CD4-positive, alpha-beta memory T cell (primary cell): ENCODE measurements at regions not wholly inside any gene's neighbourhood (a gene's known extent, or its start where the extent isn't known, plus 50 kb on each side); places are given as distances from the start of the nearest gene placed in this dataset.
"Not testable (repeated sequence)": the region's sequence is repeated elsewhere in the genome, so short reads cannot be mapped to it uniquely, and the experiment has no call there.

Experiments used
- CTCF ChIA-PET: fragments of 350-600 bp; sonication (Branson Sonifier 250); formaldehyde crosslinking; loops from one replicate; lab custom pipeline; 2021; ENCODE audit warnings: inconsistent platforms; ENCODE audit not compliant: partially characterized antibody; lab: Charles Lee
- POLR2A ChIA-PET: fragments of 350-600 bp; sonication (Branson Sonifier 250); formaldehyde crosslinking; loops from one replicate; lab custom pipeline; 2021; ENCODE audit not compliant: partially characterized antibody; lab: Charles Lee
- DNase-seq, 5 donors: peaks; one replicate each; pipeline versions ENCODE4 v3.0.0 to v3.0.0-alpha.2; 2020 to 2022; ENCODE audit warnings: mixed read lengths in 1 of 5
- H3K27ac ChIP-seq: one replicate; pipeline ENCODE4 v1.7.0; 2013; ENCODE audit warnings: low read depth, low read length
- H3K27me3 ChIP-seq: 2 replicates; pipeline ENCODE4 v1.7.0; 2013; ENCODE audit warnings: mild to moderate bottlenecking, low read length, moderate library complexity; ENCODE audit not compliant: insufficient read depth
- H3K36me3 ChIP-seq: 2 replicates; pipeline ENCODE4 v1.7.0; 2013; ENCODE audit warnings: mild to moderate bottlenecking, low read length, moderate library complexity; ENCODE audit not compliant: insufficient read depth
- H3K4me1 ChIP-seq: 2 replicates; pipeline ENCODE4 v1.7.0; 2013; ENCODE audit warnings: mild to moderate bottlenecking, low read length, moderate library complexity; ENCODE audit not compliant: insufficient read depth
- H3K4me3 ChIP-seq, 2 donors: one replicate each; pipeline ENCODE4 v1.7.0; 2013; ENCODE audit warnings: low read length in 2 of 2, mild to moderate bottlenecking in 1 of 2
- H3K9me3 ChIP-seq, 2 donors: one replicate each; pipeline ENCODE4 v1.7.0; 2013; ENCODE audit warnings: low read length in 2 of 2, control low read depth in 1 of 2; ENCODE audit not compliant: control insufficient read depth in 1 of 2
- H3K27ac Mint-ChIP-seq, 7 donors: one replicate each; pipeline ENCODE4 v1.8.0; 2020 to 2021; ENCODE audit warnings: mixed read lengths in 7 of 7, mild to moderate bottlenecking in 6 of 7, inconsistent platforms in 3 of 7, moderate library complexity in 3 of 7
- H3K27me3 Mint-ChIP-seq, 2 donors: one replicate each; pipeline ENCODE4 v1.8.0; 2020 to 2021; ENCODE audit warnings: mixed read lengths in 2 of 2
- H3K36me3 Mint-ChIP-seq, 2 donors: one replicate each; pipeline ENCODE4 v1.8.0; 2020 to 2021; ENCODE audit warnings: mixed read lengths in 2 of 2, inconsistent platforms in 1 of 2, mild to moderate bottlenecking in 1 of 2
- H3K4me1 Mint-ChIP-seq, 4 donors: one replicate each; pipeline ENCODE4 v1.8.0; 2020 to 2021; ENCODE audit warnings: mixed read lengths in 4 of 4, mild to moderate bottlenecking in 1 of 4
- H3K4me3 Mint-ChIP-seq, 8 donors: one replicate each; pipeline ENCODE4 v1.8.0; 2020 to 2021; ENCODE audit warnings: mixed read lengths in 8 of 8, mild to moderate bottlenecking in 7 of 8, moderate library complexity in 6 of 8, inconsistent platforms in 3 of 8
- H3K9me3 Mint-ChIP-seq, 8 donors: one replicate each; pipeline ENCODE4 v1.8.0; 2020 to 2021; ENCODE audit warnings: mixed read lengths in 8 of 8, mild to moderate bottlenecking in 5 of 8, inconsistent platforms in 3 of 8, moderate library complexity in 1 of 8
- intact Hi-C: fragments of 100-400 bp; cut with micrococcal nuclease; formaldehyde crosslinking; loops from one replicate; pipeline ENCODE4 v1.15.1; 2023

- H3K4me3 Mint-ChIP-seq = no peak overlapping the region
- peaks cover 0 to 4% of the 10 kb centered on the region in 2 donors for H3K9me3 ChIP-seq
- H3K4me1 Mint-ChIP-seq = no peaks in the 10 kb centered on the region
- no peak overlapping the region for H3K27ac Mint-ChIP-seq
- H3K4me1 ChIP-seq = no peaks in the 10 kb centered on the region
- H3K27me3 ChIP-seq = no peaks in the 10 kb centered on the region
- H3K9me3 Mint-ChIP-seq = peaks cover 2 to 40% (median 17%) of the 10 kb centered on the region in 8 donors
- intact Hi-C loops = no loop called here
- ChIA-PET POLR2A (no interaction called here), CTCF (interaction anchor here (0.7 kb wide), 1 partner anchor 89 kb away, joined by 3 read pairs; no protein-coding TSS in a partner anchor)
- no peak overlapping the region for H3K4me3 ChIP-seq
- no peak for DNase-seq
- H3K27me3 Mint-ChIP-seq = peaks cover 13 to 16% of the 10 kb centered on the region in 2 donors
- H3K27ac ChIP-seq = no peak overlapping the region
- no peaks in the 10 kb centered on the region for H3K36me3 Mint-ChIP-seq
- H3K36me3 ChIP-seq = no peaks in the 10 kb centered on the region
These were observed 70.3 kb upstream of the SH3PXD2B start for GRCh38 chr5:172524573-172525021.

- Histone ChIP-seq H3K36me3 (no peaks in the 10 kb centered on the region), H3K9me3 (peaks cover 0 to 4% of the 10 kb centered on the region in 2 donors), H3K4me3 (no peak overlapping the region), H3K4me1 (no peaks in the 10 kb centered on the region), H3K27ac (no peak overlapping the region), H3K27me3 (no peaks in the 10 kb centered on the region)
- Mint-ChIP-seq H3K4me1 (no peaks in the 10 kb centered on the region), H3K27me3 (peaks cover 11 to 13% of the 10 kb centered on the region in 2 donors), H3K27ac (no peak overlapping the region), H3K4me3 (no peak overlapping the region), H3K36me3 (no peaks in the 10 kb centered on the region), H3K9me3 (peaks cover 2 to 36% (median 15%) of the 10 kb centered on the region in 8 donors)
- intact Hi-C loops = no loop called here
- no peak for DNase-seq
- ChIA-PET CTCF (no interaction called here), POLR2A (no interaction called here)
These were observed 68.9 kb upstream of the SH3PXD2B start for GRCh38 chr5:172523146-172523745.

- no peaks in the 10 kb centered on the region for H3K27me3 ChIP-seq
- Mint-ChIP-seq H3K27me3 (peaks cover 6% of the 10 kb centered on the region in 2 donors), H3K27ac (no peak overlapping the region), H3K4me3 (no peak overlapping the region), H3K4me1 (no peaks in the 10 kb centered on the region), H3K9me3 (peaks cover 2 to 38% (median 17%) of the 10 kb centered on the region in 8 donors), H3K36me3 (no peaks in the 10 kb centered on the region)
- H3K36me3 ChIP-seq = no peaks in the 10 kb centered on the region
- no peaks in the 10 kb centered on the region for H3K4me1 ChIP-seq
- no peak overlapping the region for H3K4me3 ChIP-seq
- POLR2A ChIA-PET = no interaction called here
- no peak overlapping the region for H3K27ac ChIP-seq
- H3K9me3 ChIP-seq = peaks cover 0 to 4% of the 10 kb centered on the region in 2 donors
- CTCF ChIA-PET = no interaction called here
- DNase-seq = no peak
- intact Hi-C loops = no loop called here
These were observed 67.1 kb upstream of the SH3PXD2B start for GRCh38 chr5:172521338-172521932.

- Mint-ChIP-seq H3K9me3 (peaks cover 0 to 42% (median 30%) of the 10 kb centered on the region in 8 donors), H3K4me3 (no peak overlapping the region), H3K4me1 (no peaks in the 10 kb centered on the region), H3K36me3 (no peaks in the 10 kb centered on the region), H3K27me3 (peaks cover 16 to 30% of the 10 kb centered on the region in 2 donors), H3K27ac (no peak overlapping the region)
- H3K4me3 ChIP-seq = no peak overlapping the region
- POLR2A ChIA-PET = no interaction called here
- intact Hi-C loops = no loop called here
- CTCF ChIA-PET = no interaction called here
- no peaks in the 10 kb centered on the region for H3K36me3 ChIP-seq
- no peaks in the 10 kb centered on the region for H3K4me1 ChIP-seq
- H3K27me3 ChIP-seq = no peaks in the 10 kb centered on the region
- no peak overlapping the region for H3K27ac ChIP-seq
- DNase-seq = no peak
- H3K9me3 ChIP-seq = no peaks in the 10 kb centered on the region
These were observed 57.6 kb upstream of the SH3PXD2B start for GRCh38 chr5:172511952-172512351.

GRCh38 chr5:172509405-172509781 lies 55.1 kb upstream of the SH3PXD2B start:
- no peaks in the 10 kb centered on the region for H3K4me1 Mint-ChIP-seq
- H3K27me3 ChIP-seq = no peaks in the 10 kb centered on the region
- no peak overlapping the region for H3K27ac Mint-ChIP-seq
- H3K4me3 ChIP-seq = no peak overlapping the region
- H3K27ac ChIP-seq = no peak overlapping the region
- H3K9me3 ChIP-seq = no peaks in the 10 kb centered on the region
- no peaks in the 10 kb centered on the region for H3K36me3 ChIP-seq
- ChIA-PET CTCF (no interaction called here), POLR2A (no interaction called here)
- DNase-seq = no peak
- peaks cover 18 to 34% of the 10 kb centered on the region in 2 donors for H3K27me3 Mint-ChIP-seq
- H3K4me3 Mint-ChIP-seq = no peak overlapping the region
- H3K36me3 Mint-ChIP-seq = no peaks in the 10 kb centered on the region
- no peaks in the 10 kb centered on the region for H3K4me1 ChIP-seq
- peaks cover 0 to 39% (median 28%) of the 10 kb centered on the region in 8 donors for H3K9me3 Mint-ChIP-seq
- intact Hi-C loops = no loop called here

- Mint-ChIP-seq H3K4me1 (no peaks in the 10 kb centered on the region), H3K4me3 (no peak overlapping the region), H3K36me3 (no peaks in the 10 kb centered on the region), H3K27ac (no peak overlapping the region), H3K27me3 (peaks cover 18 to 34% of the 10 kb centered on the region in 2 donors), H3K9me3 (peaks cover 0 to 39% (median 28%) of the 10 kb centered on the region in 8 donors)
- no peaks in the 10 kb centered on the region for H3K27me3 ChIP-seq
- H3K27ac ChIP-seq = no peak overlapping the region
- H3K4me3 ChIP-seq = no peak overlapping the region
- DNase-seq = no peak
- intact Hi-C loops = no loop called here
- H3K9me3 ChIP-seq = no peaks in the 10 kb centered on the region
- ChIA-PET POLR2A (no interaction called here), CTCF (no interaction called here)
- H3K4me1 ChIP-seq = no peaks in the 10 kb centered on the region
- H3K36me3 ChIP-seq = no peaks in the 10 kb centered on the region
These were observed 54.4 kb upstream of the SH3PXD2B start for GRCh38 chr5:172508471-172509404.

- DNase-seq, H3K4me1 ChIP-seq, H3K36me3 Mint-ChIP-seq, H3K9me3 ChIP-seq, H3K27ac Mint-ChIP-seq, H3K4me3 Mint-ChIP-seq, intact Hi-C loops, POLR2A ChIA-PET, CTCF ChIA-PET, H3K27ac ChIP-seq, H3K4me3 ChIP-seq, H3K36me3 ChIP-seq, H3K4me1 Mint-ChIP-seq, H3K27me3 ChIP-seq: not testable (repeated sequence)
- Mint-ChIP-seq H3K9me3 (peaks cover 0 to 29% (median 19%) of the 10 kb centered on the region in 8 donors), H3K27me3 (peaks cover 18 to 23% of the 10 kb centered on the region in 2 donors)
These were observed 53.2 kb upstream of the SH3PXD2B start for GRCh38 chr5:172507485-172507884.
